Right lobe of liver (tissue), 6 donors: ENCODE measurements at regions not wholly inside any gene's neighbourhood (a gene's known extent, or its start where the extent isn't known, plus 50 kb on each side); places are given as distances from the start of the nearest gene placed in this dataset.

Source experiments
- ATAC-seq, 4 donors: fragments of 200-7000 bp; cut with Tn5 transposase; one replicate each; pipeline ENCODE4 v1.9.1; 2020; ENCODE audit warnings: mild to moderate bottlenecking in 4 of 4, moderate library complexity in 4 of 4
- DNase-seq, 3 donors: peaks; one replicate each; pipeline ENCODE4 v3.0.0-alpha.2; 2020
- H3K27ac ChIP-seq, 3 donors: fragments of 200-600 bp; one replicate each; pipeline ENCODE4 v1.8.0; 2022
- H3K27me3 ChIP-seq, 2 donors: fragments of 200-600 bp; one replicate each; pipeline ENCODE4 v1.8.0; 2022
- H3K36me3 ChIP-seq, 4 donors: fragments of 200-600 bp; sonication (generic) in 1 of 4; one replicate each; pipeline versions ENCODE4 v1.5.1 to v1.8.0; 2017 to 2022; ENCODE audit warnings: control low read depth in 1 of 4
- H3K4me1 ChIP-seq, 4 donors: fragments of 200-600 bp; sonication (generic) in 1 of 4; one replicate each; pipeline versions ENCODE4 v1.5.1 to v1.8.0; 2017 to 2022; ENCODE audit warnings: control low read depth in 1 of 4
- H3K4me3 ChIP-seq, 3 donors: fragments of 200-600 bp; one replicate each; pipeline ENCODE4 v1.8.0; 2022
- H3K9me3 ChIP-seq, 4 donors: fragments of 200-600 bp; sonication (generic) in 1 of 4; one replicate each; pipeline versions ENCODE4 v1.5.1 to v1.8.0; 2017 to 2022; ENCODE audit warnings: control low read depth in 1 of 4
- CTCF ChIP-seq, 4 donors: fragments of 200-600 bp in 3 of 4; fragments of 450-650 bp in 1 of 4; IDR thresholded peaks; one replicate each; pipeline versions ENCODE4 v1.5.1 to v1.8.0; 2016 to 2022; ENCODE audit warnings: antibody characterized with exemption in 4 of 4, mild to moderate bottlenecking in 2 of 4
- POLR2A ChIP-seq: fragments of 450-650 bp; IDR thresholded peaks from one replicate; pipeline ENCODE4 v1.6.1; 2017; ENCODE audit warnings: antibody characterized with exemption, mild to moderate bottlenecking
- WGBS: methylation state at CpG from one replicate; pipeline ENCODE4 v1.1.6; 2018; ENCODE audit warnings: low coverage, low lambda C conversion rate; ENCODE audit not compliant: insufficient coverage; ENCODE audit errors: missing lambda C conversion rate; 5-methylcytosine and 5-hydroxymethylcytosine counted together
- intact Hi-C, 2 donors: fragments of 100-400 bp; cut with DNase I; formaldehyde crosslinking; loops; one replicate each; pipeline versions ENCODE4 v1.11.2 to v1.14.1; 2022
- donor health status: DM: no; HTN: yes; CAD: no.
- donor health status: DM: no; HTN: no; CAD: no.
- donor health status: DM: no; HTN: no; CAD: no.
- donor health status: DM: no; HTN: yes; CAD: no.
- donor health status: DM: no; HTN: yes; CAD: no.

GRCh38 chr22:48737461-48738203, 1090.0 kb downstream of the BRD1 start:
- no peaks in the 10 kb centered on the region for H3K27me3 ChIP-seq
- WGBS = 80% methylated on average over 3 of the region's 22 CpGs
- intact Hi-C loops = no loop called here
- no peak overlapping the region for H3K4me3 ChIP-seq
- no peak overlapping the region for H3K27ac ChIP-seq
- H3K9me3 ChIP-seq = no peaks in the 10 kb centered on the region
- DNase-seq (no peak), ATAC-seq (no peak)
- TF ChIP-seq CTCF (IDR thresholded peaks at IDR 0.05) (no peak), POLR2A (no peak)
- no peaks in the 10 kb centered on the region for H3K36me3 ChIP-seq
- no peaks in the 10 kb centered on the region for H3K4me1 ChIP-seq

GRCh38 chr22:48736593-48737460, 1090.8 kb downstream of the BRD1 start:
- peak in 1 of 3 donors; percentile 32 for DNase-seq
- ATAC-seq = no peak
- Histone ChIP-seq H3K27me3 (no peaks in the 10 kb centered on the region), H3K4me1 (no peaks in the 10 kb centered on the region), H3K27ac (no peak overlapping the region), H3K4me3 (no peak overlapping the region), H3K36me3 (no peaks in the 10 kb centered on the region), H3K9me3 (no peaks in the 10 kb centered on the region)
- TF ChIP-seq POLR2A (no peak), CTCF (IDR thresholded peaks at IDR 0.05) (no peak)
- 85% methylated on average over 12 of the region's 29 CpGs for WGBS
- intact Hi-C loops = no loop called here

GRCh38 chr22:48734961-48735360, 1092.7 kb downstream of the BRD1 start:
- Histone ChIP-seq H3K4me1 (no peaks in the 10 kb centered on the region), H3K9me3 (no peaks in the 10 kb centered on the region), H3K4me3 (no peak overlapping the region), H3K36me3 (no peaks in the 10 kb centered on the region), H3K27me3 (no peaks in the 10 kb centered on the region), H3K27ac (no peak overlapping the region)
- TF ChIP-seq POLR2A (no peak), CTCF (IDR thresholded peaks at IDR 0.05) (no peak)
- DNase-seq (peak in 1 of 3 donors; percentile 28), ATAC-seq (no peak)
- intact Hi-C loops = no loop called here
- WGBS = 65% methylated on average over 10 of the region's 16 CpGs

- no peak overlapping the region for H3K4me3 ChIP-seq
- no peaks in the 10 kb centered on the region for H3K36me3 ChIP-seq
- no peaks in the 10 kb centered on the region for H3K9me3 ChIP-seq
- no peak for ATAC-seq
- peak in 1 of 3 donors; percentile 32 for DNase-seq
- no peaks in the 10 kb centered on the region for H3K27me3 ChIP-seq
- no peak overlapping the region for H3K27ac ChIP-seq
- H3K4me1 ChIP-seq = no peaks in the 10 kb centered on the region
- intact Hi-C loops = no loop called here
- 74% methylated on average over 8 of the region's 10 CpGs for WGBS
- TF ChIP-seq POLR2A (no peak), CTCF (IDR thresholded peaks at IDR 0.05) (no peak)
These were observed 1093.3 kb downstream of the BRD1 start for GRCh38 chr22:48734359-48734758.
